Pons (tissue), 1 donor: ENCODE measurements at regions not wholly inside any gene's neighbourhood (a gene's known extent, or its start where the extent isn't known, plus 50 kb on each side); places are given as distances from the start of the nearest gene placed in this dataset.
"Not testable (repeated sequence)": the region's sequence is repeated elsewhere in the genome, so short reads cannot be mapped to it uniquely, and the experiment has no call there.

ENCODE experiments used
- DNase-seq: peaks from one replicate; pipeline ENCODE4 v3.0.0-alpha.2; 2016; ENCODE audit warnings: low spot score

GRCh38 chr4:20050768-20051167 is 200.9 kb upstream of the SLIT2 start:
- DNase-seq = no peak

- DNase-seq = no peak
Measured at GRCh38 chr4:20049889-20050288, 201.8 kb upstream of the SLIT2 start.

GRCh38 chr4:20046931-20047677 is 204.6 kb upstream of the SLIT2 start:
- no peak for DNase-seq

- no peak for DNase-seq
Measured at GRCh38 chr4:20046179-20046578, 205.5 kb upstream of the SLIT2 start.

- peak; percentile 23 for DNase-seq
Measured at GRCh38 chr4:20044966-20045365, 206.7 kb upstream of the SLIT2 start.

- no peak for DNase-seq
Measured at GRCh38 chr4:20044502-20044911, 207.2 kb upstream of the SLIT2 start.

GRCh38 chr4:20043991-20044390 is 207.7 kb upstream of the SLIT2 start:
- no peak for DNase-seq

- DNase-seq = no peak
Measured at GRCh38 chr4:20042769-20043168, 208.9 kb upstream of the SLIT2 start.

GRCh38 chr4:20041839-20042407 is 209.8 kb upstream of the SLIT2 start:
- no peak for DNase-seq

GRCh38 chr4:20037745-20038144 is 214.0 kb upstream of the SLIT2 start:
- DNase-seq = no peak

GRCh38 chr4:20030108-20030507 is 221.6 kb upstream of the SLIT2 start:
- DNase-seq = no peak

GRCh38 chr4:20028645-20029044 is 223.1 kb upstream of the SLIT2 start:
- no peak for DNase-seq

GRCh38 chr4:20026456-20026855 is 225.2 kb upstream of the SLIT2 start:
- DNase-seq = no peak

GRCh38 chr4:20022471-20022870 is 229.2 kb upstream of the SLIT2 start:
- DNase-seq = no peak

- no peak for DNase-seq
Measured at GRCh38 chr4:20020056-20020455, 231.6 kb upstream of the SLIT2 start.

GRCh38 chr4:20019310-20020015 is 232.2 kb upstream of the SLIT2 start:
- DNase-seq = no peak

- no peak for DNase-seq
Measured at GRCh38 chr4:20017777-20018115, 234.0 kb upstream of the SLIT2 start.

- DNase-seq = no peak
Measured at GRCh38 chr4:20017070-20017776, 234.5 kb upstream of the SLIT2 start.

GRCh38 chr4:20015636-20016224 is 236.0 kb upstream of the SLIT2 start:
- no peak for DNase-seq

GRCh38 chr4:20003836-20004558 is 247.7 kb upstream of the SLIT2 start:
- DNase-seq = not testable (repeated sequence)

GRCh38 chr4:19999775-20000414 is 251.8 kb upstream of the SLIT2 start:
- DNase-seq = no peak
